T-cell (primary cell): ENCODE measurements at regions not wholly inside any gene's neighbourhood (a gene's known extent, or its start where the extent isn't known, plus 50 kb on each side); places are given as distances from the start of the nearest gene placed in this dataset.
A peak's percentile ranks its signal among the peaks of the same experiment; 100 is the strongest.

Source experiments
- ATAC-seq, 4 experiments: fragments of 200-7000 bp in 3 of 4; fragments of 150-1000 bp in 1 of 4; cut with Tn5 transposase; replicated peaks in 1 of 4; 1 replicate in 3 of 4; 2 replicates in 1 of 4; pipeline ENCODE4 v1.10.0; 2021; ENCODE audit warnings: moderate library complexity in 3 of 4, mild to moderate bottlenecking in 2 of 4, moderate number of reproducible peaks in 1 of 4
- CTCF ChIA-PET, 2 donors: fragments of 300-600 bp; sonication (Branson Sonifier 250); formaldehyde crosslinking; loops; one replicate each; lab custom pipeline; 2022; ENCODE audit warnings: antibody characterized with exemption in 2 of 2; lab: Charles Lee
- POLR2A ChIA-PET, 2 donors: fragments of 300-600 bp; sonication (Branson Sonifier 250); formaldehyde crosslinking; loops; one replicate each; lab custom pipeline; 2022; ENCODE audit warnings: antibody characterized with exemption in 2 of 2; lab: Charles Lee
- DNase-seq, 35 experiments: peaks; one replicate each; pipeline versions ENCODE4 v3.0.0 to v3.0.0-alpha.2; 2013 to 2023
- H3K27ac ChIP-seq: one replicate; pipeline ENCODE4 v1.5.1; 2013; ENCODE audit warnings: low read length
- H3K27me3 ChIP-seq, 2 experiments: replicated peaks in 1 of 2; 1 replicate in 1 of 2; 2 replicates in 1 of 2; pipeline versions ENCODE4 v1.6.1 to v1.7.0; 2013; ENCODE audit warnings: low read length in 1 of 2, mixed read lengths in 1 of 2; ENCODE audit not compliant: control insufficient read depth in 2 of 2, insufficient read depth in 2 of 2; ENCODE audit errors: extremely low read depth in 1 of 2
- H3K36me3 ChIP-seq, 2 donors: 1 replicate in 1 of 2; 2 replicates in 1 of 2; pipeline versions ENCODE4 v1.6.1 to v1.7.0; 2013; ENCODE audit warnings: low read length in 1 of 2; ENCODE audit not compliant: control insufficient read depth in 2 of 2, insufficient read depth in 1 of 2; ENCODE audit errors: extremely low read depth in 1 of 2
- H3K4me1 ChIP-seq, 2 experiments: 1 replicate in 1 of 2; 2 replicates in 1 of 2; pipeline versions ENCODE4 v1.6.1 to v1.7.0; 2013; ENCODE audit warnings: low read length in 2 of 2, mixed read lengths in 1 of 2; ENCODE audit not compliant: insufficient read depth in 2 of 2, control insufficient read depth in 1 of 2; ENCODE audit errors: extremely low read depth in 1 of 2
- H3K4me3 ChIP-seq, 2 donors: 1 replicate in 1 of 2; 2 replicates in 1 of 2; pipeline versions ENCODE4 v1.5.1 to v1.7.0; 2013; ENCODE audit warnings: mild to moderate bottlenecking in 2 of 2, low read length in 1 of 2, moderate library complexity in 1 of 2; ENCODE audit not compliant: control insufficient read depth in 1 of 2; ENCODE audit errors: extremely low read depth in 1 of 2
- H3K9me3 ChIP-seq: 2 replicates; pipeline ENCODE4 v1.7.0; 2013
- H3K27ac Mint-ChIP-seq, 2 donors: one replicate each; pipeline ENCODE4 v1.8.0; 2020 to 2021; ENCODE audit warnings: mild to moderate bottlenecking in 2 of 2, mixed read lengths in 2 of 2
- H3K27me3 Mint-ChIP-seq, 2 donors: one replicate each; pipeline ENCODE4 v1.8.0; 2021 to 2022; ENCODE audit warnings: mixed read lengths in 2 of 2
- H3K36me3 Mint-ChIP-seq: one replicate; pipeline ENCODE4 v1.8.0; 2021; ENCODE audit warnings: mixed read lengths
- H3K4me1 Mint-ChIP-seq, 3 donors: one replicate each; pipeline ENCODE4 v1.8.0; 2020 to 2022; ENCODE audit warnings: mixed read lengths in 3 of 3, mild to moderate bottlenecking in 1 of 3
- H3K4me3 Mint-ChIP-seq, 3 donors: one replicate each; pipeline ENCODE4 v1.8.0; 2020 to 2022; ENCODE audit warnings: mild to moderate bottlenecking in 3 of 3, mixed read lengths in 3 of 3, moderate library complexity in 3 of 3
- H3K9me3 Mint-ChIP-seq, 3 donors: one replicate each; pipeline ENCODE4 v1.8.0; 2020 to 2022; ENCODE audit warnings: mixed read lengths in 3 of 3
- WGBS: methylation state at CpG from one replicate; pipeline ENCODE4 v1.1.5; 2013; ENCODE audit warnings: missing lambda C conversion rate; ENCODE audit not compliant: insufficient coverage; 5-methylcytosine and 5-hydroxymethylcytosine counted together

GRCh38 chr1:29934255-29934772 is 698.0 kb downstream of the PTPRU start:
- Histone ChIP-seq H3K36me3 (no peaks in the 10 kb centered on the region), H3K27ac (no peak overlapping the region), H3K27me3 (peaks cover 0 to 29% of the 10 kb centered on the region in 2 experiments), H3K9me3 (no peaks in the 10 kb centered on the region), H3K4me3 (no peak overlapping the region), H3K4me1 (no peaks in the 10 kb centered on the region)
- H3K4me3 Mint-ChIP-seq, result no peak overlapping the region
- peaks cover 15 to 21% of the 10 kb centered on the region in 2 donors for H3K27me3 Mint-ChIP-seq
- ChIA-PET POLR2A (no interaction called here), CTCF (no interaction called here)
- H3K9me3 Mint-ChIP-seq, result no peaks in the 10 kb centered on the region
- H3K4me1 Mint-ChIP-seq, result no peaks in the 10 kb centered on the region
- WGBS, result 55% methylated on average over 5 of the region's 6 CpGs
- H3K27ac Mint-ChIP-seq, result no peak overlapping the region
- DNase-seq (no peak), ATAC-seq (no peak)
- no peaks in the 10 kb centered on the region for H3K36me3 Mint-ChIP-seq

GRCh38 chr1:29933067-29933466 is 696.7 kb downstream of the PTPRU start:
- POLR2A ChIA-PET, result no interaction called here
- no peak for ATAC-seq
- DNase-seq, result no peak

GRCh38 chr1:29932626-29933025 is 696.3 kb downstream of the PTPRU start:
- Mint-ChIP-seq H3K27ac (peak overlapping the region in 1 of 2 donors; percentile 17), H3K9me3 (no peaks in the 10 kb centered on the region), H3K27me3 (peaks cover 20 to 21% of the 10 kb centered on the region in 2 donors), H3K4me3 (no peak overlapping the region), H3K36me3 (no peaks in the 10 kb centered on the region), H3K4me1 (no peaks in the 10 kb centered on the region)
- ChIA-PET CTCF (no interaction called here), POLR2A (no interaction called here)
- ATAC-seq, result no peak
- no peak for DNase-seq
- Histone ChIP-seq H3K9me3 (no peaks in the 10 kb centered on the region), H3K27me3 (peaks cover 0 to 29% of the 10 kb centered on the region in 2 experiments), H3K4me1 (no peaks in the 10 kb centered on the region), H3K4me3 (no peak overlapping the region), H3K36me3 (no peaks in the 10 kb centered on the region), H3K27ac (no peak overlapping the region)
- 62% methylated on average over 4 of the region's 8 CpGs for WGBS

More at GRCh38 chr1:29933067-29933466, 696.7 kb downstream of the PTPRU start:
- WGBS, result 14% methylated on average over 1 of the region's 4 CpGs
- Mint-ChIP-seq H3K36me3 (no peaks in the 10 kb centered on the region), H3K4me1 (no peaks in the 10 kb centered on the region), H3K9me3 (no peaks in the 10 kb centered on the region), H3K4me3 (no peak overlapping the region), H3K27ac (no peak overlapping the region), H3K27me3 (peaks cover 20 to 21% of the 10 kb centered on the region in 2 donors)
- CTCF ChIA-PET, result no interaction called here
- H3K27me3 ChIP-seq, result peaks cover 0 to 29% of the 10 kb centered on the region in 2 experiments
- no peak overlapping the region for H3K4me3 ChIP-seq
- H3K27ac ChIP-seq, result no peak overlapping the region
- no peaks in the 10 kb centered on the region for H3K9me3 ChIP-seq
- no peaks in the 10 kb centered on the region for H3K36me3 ChIP-seq
- no peaks in the 10 kb centered on the region for H3K4me1 ChIP-seq

DNA sequence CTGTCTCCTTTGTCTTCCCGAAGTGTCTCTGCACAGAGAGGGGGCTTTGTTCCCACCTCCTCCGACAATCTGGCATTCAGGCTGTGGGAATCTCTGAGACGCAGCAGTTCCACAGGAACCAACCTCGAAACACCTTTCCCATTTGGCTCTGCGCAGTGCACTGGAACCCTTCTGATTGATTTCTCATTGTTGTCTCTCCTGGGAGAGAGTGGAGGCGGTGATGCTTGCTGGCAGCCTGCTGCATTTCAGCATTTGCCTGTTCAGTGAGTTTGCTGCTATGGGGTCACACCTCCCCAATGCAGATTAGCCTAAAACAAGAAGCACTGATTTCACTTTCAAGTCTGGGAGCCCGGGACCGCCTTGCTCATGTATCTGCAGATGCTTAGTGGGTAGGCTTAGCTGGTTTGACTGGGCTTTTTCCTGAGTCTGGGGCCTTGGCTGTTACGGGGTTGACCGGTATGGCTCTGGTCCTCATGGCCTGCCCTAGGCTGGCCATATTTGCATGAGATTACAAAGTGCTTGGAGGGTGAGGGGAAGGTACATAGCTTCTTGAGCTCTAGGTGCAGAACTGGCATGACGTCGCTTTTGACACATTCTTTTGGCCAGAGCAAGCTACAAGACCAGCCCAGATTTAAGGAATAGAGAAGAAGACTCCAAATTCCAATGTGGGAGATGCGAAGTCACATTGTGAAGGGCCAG is 695.3 kb downstream of the PTPRU start:
- DNase-seq (no peak), ATAC-seq (no peak)
- no peaks in the 10 kb centered on the region for H3K4me1 Mint-ChIP-seq
- H3K27me3 ChIP-seq, result peaks cover 0 to 32% of the 10 kb centered on the region in 2 experiments
- no peak overlapping the region for H3K4me3 ChIP-seq
- 52% methylated on average over 7 of the region's 13 CpGs for whole genome bisulfite sequencing
- H3K27ac Mint-ChIP-seq, result no peak overlapping the region
- CTCF ChIA-PET, result no interaction called here
- H3K36me3 Mint-ChIP-seq, result no peaks in the 10 kb centered on the region
- H3K9me3 ChIP-seq, result no peaks in the 10 kb centered on the region
- no peak overlapping the region for H3K27ac ChIP-seq
- H3K9me3 Mint-ChIP-seq, result no peaks in the 10 kb centered on the region
- peaks cover 17 to 20% of the 10 kb centered on the region in 2 donors for H3K27me3 Mint-ChIP-seq
- H3K4me3 Mint-ChIP-seq, result no peak overlapping the region
- POLR2A ChIA-PET, result no interaction called here
- H3K4me1 ChIP-seq, result no peaks in the 10 kb centered on the region
- H3K36me3 ChIP-seq, result no peaks in the 10 kb centered on the region

DNA sequence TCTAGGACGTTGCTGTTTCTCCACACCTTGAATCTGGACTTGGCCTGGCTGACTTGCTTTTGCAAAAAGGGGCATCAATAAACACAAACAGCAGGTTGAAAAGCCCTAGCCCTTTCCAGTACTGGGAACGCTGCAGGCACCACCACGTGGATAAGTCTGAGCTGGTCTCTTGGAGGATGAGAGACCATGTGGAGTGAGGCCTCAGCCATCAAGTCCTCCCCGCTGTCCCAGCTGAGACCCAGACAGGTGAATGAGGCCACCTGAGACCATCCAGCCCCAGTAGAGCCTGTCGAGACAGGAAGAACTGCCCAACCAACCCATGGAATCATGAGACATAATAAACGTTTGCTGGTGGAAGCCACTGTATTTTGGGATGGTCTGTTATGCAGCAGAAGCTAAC is 688.7 kb downstream of the PTPRU start:
- Histone ChIP-seq H3K27me3 (peaks cover 0 to 23% of the 10 kb centered on the region in 2 experiments), H3K4me1 (no peaks in the 10 kb centered on the region), H3K27ac (no peak overlapping the region), H3K9me3 (no peaks in the 10 kb centered on the region), H3K4me3 (no peak overlapping the region), H3K36me3 (no peaks in the 10 kb centered on the region)
- Mint-ChIP-seq H3K4me1 (no peaks in the 10 kb centered on the region), H3K4me3 (no peak overlapping the region), H3K27me3 (peaks cover 9 to 21% of the 10 kb centered on the region in 2 donors), H3K27ac (no peak overlapping the region), H3K9me3 (no peaks in the 10 kb centered on the region), H3K36me3 (no peaks in the 10 kb centered on the region)
- no peak for ATAC-seq
- CTCF ChIA-PET, result no interaction called here
- POLR2A ChIA-PET, result interaction anchor here in 1 of 2 donors (0.6 kb wide), 1 partner anchor 13 kb away, joined by 5 read pairs; no protein-coding TSS in a partner anchor
- no peak for DNase-seq
- whole genome bisulfite sequencing, result 69% methylated on average over 5 of the region's 6 CpGs

DNA sequence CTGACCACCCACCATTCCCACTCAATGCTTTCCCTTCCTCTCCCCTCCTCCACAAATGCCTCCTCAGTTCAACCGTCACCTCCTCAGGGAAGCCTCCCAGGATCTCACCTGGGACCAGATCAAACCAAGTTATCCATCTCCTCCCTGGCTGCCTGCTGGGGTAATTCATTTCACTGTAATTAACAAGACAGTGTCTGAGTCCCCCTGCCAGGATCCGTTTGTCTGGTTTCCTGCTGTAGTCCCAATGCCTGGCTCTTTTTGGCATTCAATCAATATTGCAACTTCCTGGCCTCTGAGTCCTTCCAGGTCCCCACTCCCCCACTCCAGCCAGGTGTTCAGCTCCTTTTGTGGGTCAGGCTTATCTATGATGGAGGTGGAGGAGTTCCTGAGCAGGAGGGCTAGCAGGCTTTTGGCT is 687.7 kb downstream of the PTPRU start:
- no peak for DNase-seq
- H3K4me3 Mint-ChIP-seq, result no peak overlapping the region
- Histone ChIP-seq H3K27me3 (peaks cover 0 to 23% of the 10 kb centered on the region in 2 experiments), H3K27ac (no peak overlapping the region), H3K9me3 (no peaks in the 10 kb centered on the region), H3K4me1 (no peaks in the 10 kb centered on the region), H3K36me3 (no peaks in the 10 kb centered on the region), H3K4me3 (no peak overlapping the region)
- ChIA-PET CTCF (no interaction called here), POLR2A (no interaction called here)
- 28% methylated on average over 2 of the region's 2 CpGs for WGBS
- peaks cover 9 to 26% of the 10 kb centered on the region in 2 donors for H3K27me3 Mint-ChIP-seq
- no peak overlapping the region for H3K27ac Mint-ChIP-seq
- no peaks in the 10 kb centered on the region for H3K36me3 Mint-ChIP-seq
- no peaks in the 10 kb centered on the region for H3K4me1 Mint-ChIP-seq
- no peaks in the 10 kb centered on the region for H3K9me3 Mint-ChIP-seq
- ATAC-seq, result no peak
